ENCODE measurements at regions not wholly inside any gene's neighbourhood (a gene's known extent, or its start where the extent isn't known, plus 50 kb on each side); places are given as distances from the start of the nearest gene placed in this dataset.

GRCh38 chr13:61761690-61762089 is 346.0 kb upstream of the PCDH20 start:
- TF ChIP-seq HNF4G (IDR thresholded peaks at IDR 0.05) (no peak), GABPA (IDR thresholded peaks at IDR 0.05 in 1 of 2, conservative IDR thresholded peaks at IDR 0.05 in 1 of 2) (no peak), JUND (IDR thresholded peaks at IDR 0.05) (no peak)
- Histone ChIP-seq H3K9ac (ENCODE audit: low read depth in 1 of 2, low read length in 2 of 2) (no peak overlapping the region), H3K4me1 (ENCODE audit: control insufficient read depth in 4 of 4, insufficient read depth in 4 of 4, low read length in 3 of 4) (no peaks in the 10 kb centered on the region), H3K4me3 (ENCODE audit: low read depth in 1 of 3, low read length in 3 of 3) (no peak overlapping the region), H3K27ac (ENCODE audit: low read depth in 1 of 2, low read length in 2 of 2) (no peak overlapping the region), H3K36me3 (ENCODE audit: control insufficient read depth in 4 of 4, insufficient read depth in 3 of 4, low read depth in 1 of 4, low read length in 3 of 4) (no peaks in the 10 kb centered on the region), H3K27me3 (ENCODE audit: control insufficient read depth in 4 of 4, insufficient read depth in 4 of 4, low read length in 3 of 4) (no peaks in the 10 kb centered on the region), H3K9me3 (ENCODE audit: control insufficient read depth in 4 of 4, low read length in 3 of 4) (peaks cover 0 to 6% (median 1%) of the 10 kb centered on the region in 4 donors)
- DNase-seq (ENCODE audit: low spot score): no peak
- 80% methylated on average over 1 of the region's 1 CpG for WGBS

GRCh38 chr13:61760102-61760501 is 344.5 kb upstream of the PCDH20 start:
- no peak overlapping the region for H3K4me3 ChIP-seq (ENCODE audit: low read depth in 1 of 3, low read length in 3 of 3)
- no peak for DNase-seq (ENCODE audit: low spot score)
- no peak for TF ChIP-seq RAD21 (IDR thresholded peaks at IDR 0.05)
- TF ChIP-seq CTCF (IDR thresholded peaks at IDR 0.05; ENCODE audit: low read depth, low read length, missing input control): no peak
- TF ChIP-seq RXRA (IDR thresholded peaks at IDR 0.05): no peak
- TF ChIP-seq FOXA1 (IDR thresholded peaks at IDR 0.05): no peak
- no peak for TF ChIP-seq HNF4G (IDR thresholded peaks at IDR 0.05)
- no peak for TF ChIP-seq ATF3 (IDR thresholded peaks at IDR 0.05)
- no peak for TF ChIP-seq FOXA2 (IDR thresholded peaks at IDR 0.05)
- TF ChIP-seq REST (IDR thresholded peaks at IDR 0.05): no peak
- TF ChIP-seq YY1 (IDR thresholded peaks at IDR 0.05): no peak
- no peak for TF ChIP-seq JUND (IDR thresholded peaks at IDR 0.05)
- no peak for TF ChIP-seq HNF4A (conservative IDR thresholded peaks at IDR 0.05)
- H3K4me1 ChIP-seq (ENCODE audit: control insufficient read depth in 4 of 4, insufficient read depth in 4 of 4, low read length in 3 of 4): no peaks in the 10 kb centered on the region
- no peak overlapping the region for H3K27ac ChIP-seq (ENCODE audit: low read depth in 1 of 2, low read length in 2 of 2)
- H3K27me3 ChIP-seq (ENCODE audit: control insufficient read depth in 4 of 4, insufficient read depth in 4 of 4, low read length in 3 of 4): no peaks in the 10 kb centered on the region
- peaks cover 0 to 3% (median 1%) of the 10 kb centered on the region in 4 donors for H3K9me3 ChIP-seq (ENCODE audit: control insufficient read depth in 4 of 4, low read length in 3 of 4)
- no peaks in the 10 kb centered on the region for H3K36me3 ChIP-seq (ENCODE audit: control insufficient read depth in 4 of 4, insufficient read depth in 3 of 4, low read depth in 1 of 4, low read length in 3 of 4)
- no peak overlapping the region for H3K9ac ChIP-seq (ENCODE audit: low read depth in 1 of 2, low read length in 2 of 2)
- 92% methylated on average over 3 of the region's 3 CpGs for WGBS

GRCh38 chr13:61756031-61756430 is 340.4 kb upstream of the PCDH20 start:
- Histone ChIP-seq H3K9ac (ENCODE audit: low read depth in 1 of 2, low read length in 2 of 2) (no peak overlapping the region), H3K27me3 (ENCODE audit: control insufficient read depth in 4 of 4, insufficient read depth in 4 of 4, low read length in 3 of 4) (no peaks in the 10 kb centered on the region)
- 56% methylated on average over 1 of the region's 1 CpG for WGBS
- TF ChIP-seq CTCF (IDR thresholded peaks at IDR 0.05; ENCODE audit: low read depth, low read length, missing input control) (no peak), TAF1 (conservative IDR thresholded peaks at IDR 0.05) (no peak), MAX (IDR thresholded peaks at IDR 0.05) (no peak), NR2F2 (IDR thresholded peaks at IDR 0.05) (no peak), GABPA (IDR thresholded peaks at IDR 0.05 in 1 of 2, conservative IDR thresholded peaks at IDR 0.05 in 1 of 2) (no peak), JUND (IDR thresholded peaks at IDR 0.05) (no peak), RAD21 (IDR thresholded peaks at IDR 0.05) (no peak), ZBTB33 (IDR thresholded peaks at IDR 0.05) (no peak), FOXA1 (IDR thresholded peaks at IDR 0.05) (no peak), YY1 (IDR thresholded peaks at IDR 0.05) (no peak), HNF4A (conservative IDR thresholded peaks at IDR 0.05) (no peak)

More at GRCh38 chr13:61756031-61756430, 340.4 kb upstream of the PCDH20 start:
- H3K36me3 ChIP-seq (ENCODE audit: control insufficient read depth in 4 of 4, insufficient read depth in 3 of 4, low read depth in 1 of 4, low read length in 3 of 4): no peaks in the 10 kb centered on the region
- H3K27ac ChIP-seq (ENCODE audit: low read depth in 1 of 2, low read length in 2 of 2): no peak overlapping the region
- no peak for DNase-seq (ENCODE audit: low spot score)
- H3K4me3 ChIP-seq (ENCODE audit: low read depth in 1 of 3, low read length in 3 of 3): no peak overlapping the region
- peaks cover 0 to 3% (median 1%) of the 10 kb centered on the region in 4 donors for H3K9me3 ChIP-seq (ENCODE audit: control insufficient read depth in 4 of 4, low read length in 3 of 4)
- H3K4me1 ChIP-seq (ENCODE audit: control insufficient read depth in 4 of 4, insufficient read depth in 4 of 4, low read length in 3 of 4): no peaks in the 10 kb centered on the region

All from liver (tissue), 8 donors.